BJ (cell line): ENCODE measurements at regions not wholly inside any gene's neighbourhood (a gene's known extent, or its start where the extent isn't known, plus 50 kb on each side); places are given as distances from the start of the nearest gene placed in this dataset.

Source experiments
- CTCF ChIA-PET: fragments of 350-600 bp; formaldehyde crosslinking; extraction: SDS; loops from one replicate; lab custom pipeline; 2021; ENCODE audit warnings: antibody characterized with exemption, inconsistent platforms; lab: Yijun Ruan, JAX
- POLR2A ChIA-PET: fragments of 300-600 bp; sonication (Branson Sonifier 250); formaldehyde crosslinking; extraction: SDS; loops from one replicate; lab custom pipeline; 2021; ENCODE audit warnings: antibody characterized with exemption; lab: Charles Lee
- DNase-seq: peaks from one replicate; pipeline ENCODE4 v3.0.0-alpha.2; 2011; ENCODE audit warnings: low read depth
- H3K27me3 ChIP-seq: 2 replicates; pipeline ENCODE4 v1.6.0; 2011; ENCODE audit warnings: low read length; ENCODE audit not compliant: control insufficient read depth, insufficient read depth
- H3K36me3 ChIP-seq: 2 replicates; pipeline ENCODE4 v1.5.1; 2011; ENCODE audit warnings: low read length; ENCODE audit not compliant: control insufficient read depth, insufficient read depth
- H3K4me3 ChIP-seq: 2 replicates; pipeline ENCODE4 v1.5.1; 2011; ENCODE audit warnings: low read depth, mild to moderate bottlenecking, control low read depth, low read length
- TF ChIP-seq, protein P1 (sequence below): IDR thresholded peaks from 2 replicates; pipeline ENCODE4 v1.5.1; 2011; ENCODE audit warnings: low read depth, mild to moderate bottlenecking, control low read depth, inconsistent platforms, low read length, moderate library complexity; ENCODE audit not compliant: insufficient read depth

DNA sequence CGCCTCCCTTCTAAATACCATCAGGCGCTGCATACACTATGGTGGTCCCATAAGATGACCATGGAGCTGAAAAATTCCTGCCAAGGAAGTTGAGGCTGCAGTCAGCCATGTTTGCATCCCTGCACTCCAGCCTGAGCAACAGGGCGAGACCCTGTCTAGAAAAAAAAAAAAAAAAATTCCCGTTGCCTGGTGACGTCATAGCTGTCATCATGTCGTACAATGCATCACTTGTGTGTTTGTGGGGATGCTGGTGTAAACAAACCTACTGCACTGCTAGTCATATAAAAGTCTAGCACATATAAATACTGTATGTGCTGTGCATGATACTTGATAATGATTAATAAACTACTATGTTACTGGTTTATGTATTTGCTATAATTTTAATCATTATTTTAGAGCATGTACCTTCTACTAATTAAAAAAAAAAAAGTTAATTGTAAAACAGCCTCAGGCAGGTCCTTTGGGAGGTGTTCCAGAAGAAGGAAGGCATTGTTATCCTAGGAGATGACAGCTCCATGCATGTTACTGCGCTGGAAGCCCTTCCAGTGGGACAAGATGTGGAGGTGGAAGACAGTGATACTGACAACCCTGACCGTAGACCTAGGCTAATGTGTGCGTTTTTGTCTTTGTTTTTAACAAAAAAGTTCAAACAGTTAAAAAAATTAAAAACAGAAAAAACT, 132.6 kb downstream of the BANF2 start:
- H3K36me3 ChIP-seq = no peaks in the 10 kb centered on the region
- H3K4me3 ChIP-seq = no peak overlapping the region
- DNase-seq = no peak
- ChIA-PET CTCF (interaction anchor here (0.8 to 1.6 kb wide), 4 partner anchors 22 to 327 kb away, joined by 3 to 5 read pairs (median 4); partner anchors contain the start of gene RRBP1), POLR2A (no interaction called here)
- TF ChIP-seq, protein P1, sequence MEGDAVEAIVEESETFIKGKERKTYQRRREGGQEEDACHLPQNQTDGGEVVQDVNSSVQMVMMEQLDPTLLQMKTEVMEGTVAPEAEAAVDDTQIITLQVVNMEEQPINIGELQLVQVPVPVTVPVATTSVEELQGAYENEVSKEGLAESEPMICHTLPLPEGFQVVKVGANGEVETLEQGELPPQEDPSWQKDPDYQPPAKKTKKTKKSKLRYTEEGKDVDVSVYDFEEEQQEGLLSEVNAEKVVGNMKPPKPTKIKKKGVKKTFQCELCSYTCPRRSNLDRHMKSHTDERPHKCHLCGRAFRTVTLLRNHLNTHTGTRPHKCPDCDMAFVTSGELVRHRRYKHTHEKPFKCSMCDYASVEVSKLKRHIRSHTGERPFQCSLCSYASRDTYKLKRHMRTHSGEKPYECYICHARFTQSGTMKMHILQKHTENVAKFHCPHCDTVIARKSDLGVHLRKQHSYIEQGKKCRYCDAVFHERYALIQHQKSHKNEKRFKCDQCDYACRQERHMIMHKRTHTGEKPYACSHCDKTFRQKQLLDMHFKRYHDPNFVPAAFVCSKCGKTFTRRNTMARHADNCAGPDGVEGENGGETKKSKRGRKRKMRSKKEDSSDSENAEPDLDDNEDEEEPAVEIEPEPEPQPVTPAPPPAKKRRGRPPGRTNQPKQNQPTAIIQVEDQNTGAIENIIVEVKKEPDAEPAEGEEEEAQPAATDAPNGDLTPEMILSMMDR = no peak
- H3K27me3 ChIP-seq = no peaks in the 10 kb centered on the region

DNA sequence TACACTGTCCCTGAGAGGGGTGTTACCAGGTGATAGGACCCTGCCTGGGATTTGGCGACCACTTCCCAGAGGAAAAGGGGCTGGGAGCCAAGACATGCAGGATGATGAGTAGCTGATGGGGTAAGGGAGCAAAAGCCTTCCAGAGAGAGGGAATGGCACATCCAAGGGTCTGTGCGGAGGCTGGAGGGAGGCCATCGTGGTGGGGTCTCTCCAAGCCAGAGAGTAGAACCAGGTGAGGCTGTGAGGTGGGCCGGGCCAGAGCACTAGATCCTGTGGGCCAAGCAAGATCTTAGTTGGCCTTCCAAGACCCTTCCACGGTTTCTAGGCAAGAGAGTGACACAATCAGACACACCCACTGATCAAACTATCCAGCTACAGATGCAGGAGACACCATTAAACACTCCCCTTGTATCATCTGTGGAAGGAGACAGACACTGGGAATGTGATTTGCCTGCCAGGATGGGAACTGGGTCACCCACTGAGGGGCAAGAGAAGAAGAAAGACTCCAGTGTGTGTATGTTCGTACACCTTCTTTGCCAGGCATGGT, 128.9 kb downstream of the BANF2 start:
- TF ChIP-seq, protein P1 = no peak
- Histone ChIP-seq H3K4me3 (no peak overlapping the region), H3K36me3 (no peaks in the 10 kb centered on the region), H3K27me3 (no peaks in the 10 kb centered on the region)
- CTCF ChIA-PET = no interaction called here
- no peak for DNase-seq
- POLR2A ChIA-PET = no interaction called here

DNA sequence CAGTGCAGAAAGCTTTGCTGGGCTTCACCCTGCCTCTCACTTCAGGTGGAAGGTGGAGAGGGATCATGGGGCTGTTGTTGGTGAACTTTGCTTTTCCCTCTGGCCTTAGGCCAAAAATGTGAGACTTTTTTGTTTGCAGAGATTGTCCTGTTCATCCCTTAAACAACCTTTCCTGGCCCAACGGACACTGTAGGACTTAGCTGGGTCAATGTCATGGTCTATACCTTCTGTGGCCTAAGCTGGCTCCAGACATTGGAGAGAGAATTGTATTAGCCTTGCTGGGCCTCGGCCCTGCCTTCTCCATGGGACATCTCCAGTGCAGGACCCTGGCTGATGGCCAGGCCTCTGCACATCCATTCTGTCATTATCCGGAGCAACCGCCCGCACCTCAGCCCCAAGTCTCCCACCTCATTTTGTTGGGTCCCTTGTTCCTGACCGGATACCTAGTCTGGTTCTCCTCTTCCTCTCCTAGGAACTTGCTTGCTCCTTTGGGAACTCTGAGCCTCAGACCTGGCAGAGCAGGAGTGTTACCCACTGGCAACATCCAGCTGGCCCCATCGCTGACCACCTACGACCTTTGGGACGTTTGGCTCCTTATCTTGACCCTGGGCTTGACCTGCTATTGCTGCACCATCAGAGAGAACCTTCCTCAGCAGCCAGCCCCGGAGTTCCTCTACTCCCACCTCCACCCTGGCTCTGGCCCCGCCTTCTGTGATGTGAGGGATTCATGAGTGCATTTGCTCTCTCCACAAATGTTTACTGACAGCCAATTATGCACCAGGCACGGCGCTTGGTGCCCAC, 128.2 kb downstream of the BANF2 start:
- DNase-seq = no peak
- POLR2A ChIA-PET = no interaction called here
- CTCF ChIA-PET = no interaction called here
- H3K27me3 ChIP-seq = no peaks in the 10 kb centered on the region
- H3K36me3 ChIP-seq = no peaks in the 10 kb centered on the region
- TF ChIP-seq, protein P1 = no peak
- H3K4me3 ChIP-seq = no peak overlapping the region

DNA sequence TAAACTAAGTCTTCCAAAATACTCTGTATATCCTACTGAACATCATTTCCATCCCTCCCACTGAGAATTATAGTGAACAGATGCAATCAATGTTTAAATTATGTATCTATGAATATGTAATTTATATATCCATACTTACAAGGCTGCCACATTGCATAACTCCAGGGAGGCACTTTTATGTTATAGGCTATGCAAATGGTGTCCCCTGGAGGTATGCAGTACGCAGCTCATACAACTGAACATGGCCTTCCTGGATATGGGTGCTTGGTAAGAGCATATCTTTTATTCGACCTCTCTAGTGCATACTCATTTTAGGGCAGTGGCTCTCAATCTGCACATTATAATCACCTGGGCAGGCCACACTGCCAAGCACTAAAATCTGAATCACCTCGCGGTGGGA, 127.3 kb downstream of the BANF2 start:
- Histone ChIP-seq H3K36me3 (no peaks in the 10 kb centered on the region), H3K4me3 (no peak overlapping the region), H3K27me3 (no peaks in the 10 kb centered on the region)
- TF ChIP-seq, protein P1 = no peak
- ChIA-PET CTCF (no interaction called here), POLR2A (no interaction called here)
- DNase-seq = no peak
